OCI-LY7 (cell line): ENCODE measurements at regions not wholly inside any gene's neighbourhood (a gene's known extent, or its start where the extent isn't known, plus 50 kb on each side); places are given as distances from the start of the nearest gene placed in this dataset.

Experiments
- EZH2phosphoT487 ChIP-seq: fragments of 200-600 bp; sonication (generic); IDR thresholded peaks from 2 replicates; pipeline ENCODE4 v1.6.1; 2018; ENCODE audit warnings: low read depth, borderline replicate concordance, mild to moderate bottlenecking, mixed run types, antibody characterized with exemption, low read length, moderate library complexity, mixed read lengths
- TF ChIP-seq, protein P1 (sequence below): fragments of 200-600 bp; sonication (generic); conservative IDR thresholded peaks from 2 replicates; pipeline ENCODE4 v1.5.1; 2014; ENCODE audit warnings: mild to moderate bottlenecking, antibody characterized with exemption, low read length, moderate library complexity, mixed read lengths

- TF ChIP-seq EZH2phosphoT487, result no peak
- TF ChIP-seq, protein P1, sequence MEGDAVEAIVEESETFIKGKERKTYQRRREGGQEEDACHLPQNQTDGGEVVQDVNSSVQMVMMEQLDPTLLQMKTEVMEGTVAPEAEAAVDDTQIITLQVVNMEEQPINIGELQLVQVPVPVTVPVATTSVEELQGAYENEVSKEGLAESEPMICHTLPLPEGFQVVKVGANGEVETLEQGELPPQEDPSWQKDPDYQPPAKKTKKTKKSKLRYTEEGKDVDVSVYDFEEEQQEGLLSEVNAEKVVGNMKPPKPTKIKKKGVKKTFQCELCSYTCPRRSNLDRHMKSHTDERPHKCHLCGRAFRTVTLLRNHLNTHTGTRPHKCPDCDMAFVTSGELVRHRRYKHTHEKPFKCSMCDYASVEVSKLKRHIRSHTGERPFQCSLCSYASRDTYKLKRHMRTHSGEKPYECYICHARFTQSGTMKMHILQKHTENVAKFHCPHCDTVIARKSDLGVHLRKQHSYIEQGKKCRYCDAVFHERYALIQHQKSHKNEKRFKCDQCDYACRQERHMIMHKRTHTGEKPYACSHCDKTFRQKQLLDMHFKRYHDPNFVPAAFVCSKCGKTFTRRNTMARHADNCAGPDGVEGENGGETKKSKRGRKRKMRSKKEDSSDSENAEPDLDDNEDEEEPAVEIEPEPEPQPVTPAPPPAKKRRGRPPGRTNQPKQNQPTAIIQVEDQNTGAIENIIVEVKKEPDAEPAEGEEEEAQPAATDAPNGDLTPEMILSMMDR, result no peak
Observed at GRCh38 chr6:27758491-27758890, 153.7 kb downstream of the OR2B2 start.
